GM04503 (cell line): ENCODE measurements at regions not wholly inside any gene's neighbourhood (a gene's known extent, or its start where the extent isn't known, plus 50 kb on each side); places are given as distances from the start of the nearest gene placed in this dataset.

Experiments used
- DNase-seq: peaks from one replicate; pipeline ENCODE4 v3.0.0-alpha.2; 2012; ENCODE audit warnings: low read depth

- DNase-seq: no peak
Observed at GRCh38 chr4:54924891-54925290, 200.5 kb downstream of the KDR start.

- DNase-seq: no peak
Observed at GRCh38 chr4:54915276-54915675, 210.1 kb downstream of the KDR start.

GRCh38 chr4:54914781-54915180 is 210.6 kb downstream of the KDR start:
- DNase-seq: no peak

- no peak for DNase-seq
Observed at GRCh38 chr4:54913751-54914526, 211.5 kb downstream of the KDR start.

GRCh38 chr4:54912155-54912554 is 213.2 kb downstream of the KDR start:
- no peak for DNase-seq

GRCh38 chr4:54909961-54910360 is 215.4 kb downstream of the KDR start:
- no peak for DNase-seq

- DNase-seq: no peak
Observed at GRCh38 chr4:54908763-54909162, 216.6 kb downstream of the KDR start.

GRCh38 chr4:54904953-54905352 is 220.4 kb downstream of the KDR start:
- no peak for DNase-seq

GRCh38 chr4:54902976-54903375 is 222.4 kb downstream of the KDR start:
- no peak for DNase-seq

GRCh38 chr4:54902271-54902670 is 223.1 kb downstream of the KDR start:
- DNase-seq: peak; percentile 60

- no peak for DNase-seq
Observed at GRCh38 chr4:54901202-54901601, 224.2 kb downstream of the KDR start.

- no peak for DNase-seq
Observed at GRCh38 chr4:54898656-54899340, 226.6 kb downstream of the KDR start.

GRCh38 chr4:54898056-54898562 is 227.3 kb downstream of the KDR start:
- DNase-seq: no peak

- no peak for DNase-seq
Observed at GRCh38 chr4:54897590-54897989, 227.8 kb downstream of the KDR start.

GRCh38 chr4:54882616-54883015 is 224.9 kb downstream of the KIT start:
- DNase-seq: no peak

GRCh38 chr4:54879576-54879975 is 221.8 kb downstream of the KIT start:
- no peak for DNase-seq

GRCh38 chr4:54877006-54877405 is 219.2 kb downstream of the KIT start:
- no peak for DNase-seq

- peak; percentile 67 for DNase-seq
Observed at GRCh38 chr4:54872261-54872660, 214.5 kb downstream of the KIT start.

- no peak for DNase-seq
Observed at GRCh38 chr4:54863571-54864255, 206.0 kb downstream of the KIT start.

- DNase-seq: no peak
Observed at GRCh38 chr4:54861201-54861600, 203.4 kb downstream of the KIT start.

- DNase-seq: no peak
Observed at GRCh38 chr4:54855191-54855854, 197.6 kb downstream of the KIT start.

- DNase-seq: no peak
Observed at GRCh38 chr4:54852602-54853001, 194.8 kb downstream of the KIT start.
